ENCODE measurements at regions not wholly inside any gene's neighbourhood (a gene's known extent, or its start where the extent isn't known, plus 50 kb on each side); places are given as distances from the start of the nearest gene placed in this dataset.
"Not testable (repeated sequence)": the region's sequence is repeated elsewhere in the genome, so short reads cannot be mapped to it uniquely, and the experiment has no call there.

DNA sequence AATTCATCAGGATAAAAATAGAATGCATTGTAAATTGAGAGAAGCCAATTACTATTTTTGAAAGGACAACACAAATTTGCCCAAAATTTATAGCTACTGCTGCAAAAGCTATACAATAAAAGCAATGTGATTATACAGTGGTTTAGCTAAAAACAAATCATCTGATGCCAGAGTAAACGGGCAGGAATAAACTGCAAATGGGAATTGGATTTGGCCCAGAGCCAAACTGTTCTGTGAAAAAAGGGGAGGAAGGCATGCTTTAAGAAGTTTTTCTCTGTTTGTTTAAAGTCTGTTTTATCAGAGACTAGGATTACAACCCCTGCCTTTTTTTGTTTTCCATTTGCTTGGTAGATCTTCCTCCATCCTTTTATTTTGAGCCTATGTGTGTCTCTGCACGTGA, 317.5 kb downstream of the LMO7 start:
- TF ChIP-seq, protein P1, sequence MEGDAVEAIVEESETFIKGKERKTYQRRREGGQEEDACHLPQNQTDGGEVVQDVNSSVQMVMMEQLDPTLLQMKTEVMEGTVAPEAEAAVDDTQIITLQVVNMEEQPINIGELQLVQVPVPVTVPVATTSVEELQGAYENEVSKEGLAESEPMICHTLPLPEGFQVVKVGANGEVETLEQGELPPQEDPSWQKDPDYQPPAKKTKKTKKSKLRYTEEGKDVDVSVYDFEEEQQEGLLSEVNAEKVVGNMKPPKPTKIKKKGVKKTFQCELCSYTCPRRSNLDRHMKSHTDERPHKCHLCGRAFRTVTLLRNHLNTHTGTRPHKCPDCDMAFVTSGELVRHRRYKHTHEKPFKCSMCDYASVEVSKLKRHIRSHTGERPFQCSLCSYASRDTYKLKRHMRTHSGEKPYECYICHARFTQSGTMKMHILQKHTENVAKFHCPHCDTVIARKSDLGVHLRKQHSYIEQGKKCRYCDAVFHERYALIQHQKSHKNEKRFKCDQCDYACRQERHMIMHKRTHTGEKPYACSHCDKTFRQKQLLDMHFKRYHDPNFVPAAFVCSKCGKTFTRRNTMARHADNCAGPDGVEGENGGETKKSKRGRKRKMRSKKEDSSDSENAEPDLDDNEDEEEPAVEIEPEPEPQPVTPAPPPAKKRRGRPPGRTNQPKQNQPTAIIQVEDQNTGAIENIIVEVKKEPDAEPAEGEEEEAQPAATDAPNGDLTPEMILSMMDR (IDR thresholded peaks at IDR 0.05): not testable (repeated sequence)
- not testable (repeated sequence) for TF ChIP-seq POLR2A (IDR thresholded peaks at IDR 0.05)
